ENCODE measurements at regions not wholly inside any gene's neighbourhood (a gene's known extent, or its start where the extent isn't known, plus 50 kb on each side); places are given as distances from the start of the nearest gene placed in this dataset.

- TF ChIP-seq CTBP1 (IDR thresholded peaks at IDR 0.05; ENCODE audit: borderline replicate concordance) (no peak), BHLHE40 (IDR thresholded peaks at IDR 0.05; ENCODE audit: borderline replicate concordance) (no peak), SUZ12 (IDR thresholded peaks at IDR 0.05) (no peak), SP1 (IDR thresholded peaks at IDR 0.05) (no peak), FOXK2 (IDR thresholded peaks at IDR 0.05) (no peak), PKNOX1 (IDR thresholded peaks at IDR 0.05) (no peak), HDGF (IDR thresholded peaks at IDR 0.05; ENCODE audit: borderline replicate concordance) (no peak), TARDBP (IDR thresholded peaks at IDR 0.05) (no peak), ARNT (IDR thresholded peaks at IDR 0.05) (no peak), L3MBTL2 (conservative IDR thresholded peaks at IDR 0.05) (no peak), FOXA1 (IDR thresholded peaks at IDR 0.05) (no peak), FOXM1 (IDR thresholded peaks at IDR 0.05; ENCODE audit: borderline replicate concordance) (no peak)
Observed at GRCh38 chr6:84399003-84399402, 171.6 kb upstream of the CEP162 start.

Data from HEK293T (cell line).